OCI-LY3 (cell line): ENCODE measurements at regions not wholly inside any gene's neighbourhood (a gene's known extent, or its start where the extent isn't known, plus 50 kb on each side); places are given as distances from the start of the nearest gene placed in this dataset.

ENCODE experiments used
- CTCF ChIP-seq: fragments of 200-600, 300-600 bp; sonication (generic); IDR thresholded peaks from 2 replicates; pipeline ENCODE4 v1.5.1; 2014; ENCODE audit warnings: antibody characterized with exemption, low read length, low read depth
- EZH2phosphoT487 ChIP-seq: fragments of 200-600 bp; shearing (Covaris generic); IDR thresholded peaks from 2 replicates; pipeline ENCODE4 v1.6.1; 2018; ENCODE audit warnings: antibody characterized with exemption, mixed run types, low read depth

GRCh38 chr7:81201188-81201587, 282.3 kb upstream of the SEMA3C start:
- TF ChIP-seq CTCF (no peak), EZH2phosphoT487 (no peak)
